Endodermal cell (in vitro differentiated cells): ENCODE measurements at regions not wholly inside any gene's neighbourhood (a gene's known extent, or its start where the extent isn't known, plus 50 kb on each side); places are given as distances from the start of the nearest gene placed in this dataset.

Experiments used
- DNase-seq: peaks from one replicate; pipeline ENCODE4 v3.0.0-alpha.2; 2017
- H3K27ac ChIP-seq: 2 replicates; pipeline ENCODE4 v1.5.1; 2013; ENCODE audit warnings: mild to moderate bottlenecking, low read depth, low read length, moderate library complexity
- H3K27me3 ChIP-seq: 2 replicates; pipeline ENCODE4 v1.6.1; 2013; ENCODE audit warnings: mild to moderate bottlenecking, low read length, moderate library complexity; ENCODE audit not compliant: insufficient read depth, control insufficient read depth, poor library complexity, severe bottlenecking
- H3K36me3 ChIP-seq: 2 replicates; pipeline ENCODE4 v1.7.0; 2013; ENCODE audit warnings: mild to moderate bottlenecking, low read length, moderate library complexity; ENCODE audit not compliant: control insufficient read depth, insufficient read depth
- H3K4me1 ChIP-seq: one replicate; pipeline ENCODE4 v1.7.0; 2013; ENCODE audit warnings: low read length; ENCODE audit not compliant: control insufficient read depth, insufficient read depth
- H3K4me3 ChIP-seq: 2 replicates; pipeline ENCODE4 v1.5.1; 2013; ENCODE audit warnings: mild to moderate bottlenecking, low read length, moderate library complexity
- H3K9ac ChIP-seq: 2 replicates; pipeline ENCODE4 v1.6.1; 2013; ENCODE audit warnings: mild to moderate bottlenecking, low read length, moderate library complexity; ENCODE audit not compliant: poor library complexity, severe bottlenecking; ENCODE audit errors: extremely low read depth
- H3K9me3 ChIP-seq: 2 replicates; pipeline ENCODE4 v1.6.1; 2013; ENCODE audit warnings: mild to moderate bottlenecking, low read length, moderate library complexity; ENCODE audit not compliant: control insufficient read depth
- H3K27ac Mint-ChIP-seq: 2 replicates; pipeline ENCODE4 v1.8.0; 2020; ENCODE audit warnings: mixed read lengths
- H3K27me3 Mint-ChIP-seq: 2 replicates; pipeline ENCODE4 v1.8.0; 2021; ENCODE audit warnings: mild to moderate bottlenecking, mixed read lengths; ENCODE audit not compliant: insufficient read depth
- H3K36me3 Mint-ChIP-seq: 2 replicates; pipeline ENCODE4 v1.8.0; 2020; ENCODE audit warnings: low read depth, mixed read lengths
- H3K4me1 Mint-ChIP-seq: 2 replicates; pipeline ENCODE4 v1.8.0; 2020; ENCODE audit warnings: mixed read lengths
- H3K4me3 Mint-ChIP-seq: 2 replicates; pipeline ENCODE4 v1.8.0; 2020; ENCODE audit warnings: mild to moderate bottlenecking, moderate library complexity, mixed read lengths
- H3K9me3 Mint-ChIP-seq: 2 replicates; pipeline ENCODE4 v1.8.0; 2020; ENCODE audit warnings: mild to moderate bottlenecking, mixed read lengths
- WGBS, 2 experiments: methylation state at CpG; one replicate each; pipeline versions ENCODE4 v1.1.5 to v1.1.7; 2013; ENCODE audit warnings: missing lambda C conversion rate in 2 of 2, mixed read lengths in 1 of 2; ENCODE audit not compliant: insufficient coverage in 1 of 2, insufficient read length in 1 of 2; 5-methylcytosine and 5-hydroxymethylcytosine counted together
- TF ChIP-seq, protein P1 (sequence below): fragments of 200-600 bp; sonication (generic); conservative IDR thresholded peaks from 2 replicates; pipeline ENCODE4 v1.5.0; 2021; ENCODE audit warnings: antibody characterized with exemption, mild to moderate bottlenecking

GRCh38 chr7:114183311-114184088, 231.1 kb upstream of the FOXP2 start:
- Histone ChIP-seq H3K27me3 (no peaks in the 10 kb centered on the region), H3K27ac (no peak overlapping the region), H3K9me3 (no peaks in the 10 kb centered on the region), H3K36me3 (no peaks in the 10 kb centered on the region), H3K4me1 (no peaks in the 10 kb centered on the region), H3K4me3 (no peak overlapping the region), H3K9ac (no peak overlapping the region)
- Mint-ChIP-seq H3K4me1 (no peaks in the 10 kb centered on the region), H3K27me3 (no peaks in the 10 kb centered on the region), H3K36me3 (no peaks in the 10 kb centered on the region), H3K27ac (no peak overlapping the region), H3K9me3 (no peaks in the 10 kb centered on the region), H3K4me3 (no peak overlapping the region)
- no peak for DNase-seq
- TF ChIP-seq, protein P1, sequence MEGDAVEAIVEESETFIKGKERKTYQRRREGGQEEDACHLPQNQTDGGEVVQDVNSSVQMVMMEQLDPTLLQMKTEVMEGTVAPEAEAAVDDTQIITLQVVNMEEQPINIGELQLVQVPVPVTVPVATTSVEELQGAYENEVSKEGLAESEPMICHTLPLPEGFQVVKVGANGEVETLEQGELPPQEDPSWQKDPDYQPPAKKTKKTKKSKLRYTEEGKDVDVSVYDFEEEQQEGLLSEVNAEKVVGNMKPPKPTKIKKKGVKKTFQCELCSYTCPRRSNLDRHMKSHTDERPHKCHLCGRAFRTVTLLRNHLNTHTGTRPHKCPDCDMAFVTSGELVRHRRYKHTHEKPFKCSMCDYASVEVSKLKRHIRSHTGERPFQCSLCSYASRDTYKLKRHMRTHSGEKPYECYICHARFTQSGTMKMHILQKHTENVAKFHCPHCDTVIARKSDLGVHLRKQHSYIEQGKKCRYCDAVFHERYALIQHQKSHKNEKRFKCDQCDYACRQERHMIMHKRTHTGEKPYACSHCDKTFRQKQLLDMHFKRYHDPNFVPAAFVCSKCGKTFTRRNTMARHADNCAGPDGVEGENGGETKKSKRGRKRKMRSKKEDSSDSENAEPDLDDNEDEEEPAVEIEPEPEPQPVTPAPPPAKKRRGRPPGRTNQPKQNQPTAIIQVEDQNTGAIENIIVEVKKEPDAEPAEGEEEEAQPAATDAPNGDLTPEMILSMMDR: no peak
- 95 to 100% methylated on average over 1 to 2 of the region's 3 CpGs for WGBS, 2 experiments

- Mint-ChIP-seq H3K4me1 (no peaks in the 10 kb centered on the region), H3K9me3 (no peaks in the 10 kb centered on the region), H3K36me3 (no peaks in the 10 kb centered on the region), H3K4me3 (no peak overlapping the region), H3K27ac (no peak overlapping the region), H3K27me3 (no peaks in the 10 kb centered on the region)
- Histone ChIP-seq H3K36me3 (no peaks in the 10 kb centered on the region), H3K27ac (no peak overlapping the region), H3K27me3 (no peaks in the 10 kb centered on the region), H3K4me1 (no peaks in the 10 kb centered on the region), H3K9me3 (no peaks in the 10 kb centered on the region), H3K4me3 (no peak overlapping the region), H3K9ac (no peak overlapping the region)
- no peak for DNase-seq
- TF ChIP-seq, protein P1: no peak
- WGBS, 2 experiments: no CpG with 5 or more reads among the region's 1 CpG
Observed at GRCh38 chr7:114182837-114183236, 231.8 kb upstream of the FOXP2 start.

- 96% methylated on average over 1 of the region's 1 CpG; no CpG with 5 or more reads in 1 of the 2 experiments for WGBS, 2 experiments
- no peak for DNase-seq
- H3K4me1 ChIP-seq: no peaks in the 10 kb centered on the region
- H3K27ac ChIP-seq: no peak overlapping the region
- H3K9ac ChIP-seq: no peak overlapping the region
- no peak overlapping the region for H3K4me3 Mint-ChIP-seq
- no peaks in the 10 kb centered on the region for H3K4me1 Mint-ChIP-seq
- no peaks in the 10 kb centered on the region for H3K36me3 Mint-ChIP-seq
- no peak overlapping the region for H3K27ac Mint-ChIP-seq
- H3K27me3 Mint-ChIP-seq: no peaks in the 10 kb centered on the region
- no peaks in the 10 kb centered on the region for H3K36me3 ChIP-seq
- H3K9me3 Mint-ChIP-seq: no peaks in the 10 kb centered on the region
- H3K9me3 ChIP-seq: no peaks in the 10 kb centered on the region
- TF ChIP-seq, protein P1: no peak
- no peak overlapping the region for H3K4me3 ChIP-seq
- no peaks in the 10 kb centered on the region for H3K27me3 ChIP-seq
Observed at GRCh38 chr7:114181280-114181679, 233.3 kb upstream of the FOXP2 start.
